Hippocampal formation (tissue), 2 donors: ENCODE measurements at regions not wholly inside any gene's neighbourhood (a gene's known extent, or its start where the extent isn't known, plus 50 kb on each side); places are given as distances from the start of the nearest gene placed in this dataset.

Experiments
- DNase-seq, 2 donors: peaks; one replicate each; lab custom pipeline; 2025; lab: John Stamatoyannopoulos, UW

- no peak for DNase-seq
These were observed 64.9 kb downstream of the CD2 start for GRCh38 chr1:116819081-116819480.

DNA sequence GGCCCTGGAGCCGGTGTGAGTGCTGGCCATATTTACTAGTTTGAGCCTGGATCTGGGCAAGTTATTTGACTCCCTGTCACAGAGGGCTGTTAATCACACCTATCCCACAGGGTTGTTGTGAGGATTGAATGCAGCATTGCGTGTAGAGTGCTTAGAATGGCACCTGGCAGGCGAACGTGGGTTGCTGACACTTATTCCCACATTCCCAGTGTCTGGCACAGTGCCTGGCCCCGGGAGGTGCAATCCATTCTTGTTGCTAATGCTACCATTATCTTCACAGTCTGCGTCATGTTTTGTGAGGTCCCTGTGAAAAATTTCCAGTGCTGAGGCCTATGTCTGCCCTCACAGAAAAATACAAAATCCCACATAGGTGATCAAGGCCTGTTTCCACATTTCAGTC is 66.1 kb downstream of the CD2 start:
- no peak for DNase-seq

DNA sequence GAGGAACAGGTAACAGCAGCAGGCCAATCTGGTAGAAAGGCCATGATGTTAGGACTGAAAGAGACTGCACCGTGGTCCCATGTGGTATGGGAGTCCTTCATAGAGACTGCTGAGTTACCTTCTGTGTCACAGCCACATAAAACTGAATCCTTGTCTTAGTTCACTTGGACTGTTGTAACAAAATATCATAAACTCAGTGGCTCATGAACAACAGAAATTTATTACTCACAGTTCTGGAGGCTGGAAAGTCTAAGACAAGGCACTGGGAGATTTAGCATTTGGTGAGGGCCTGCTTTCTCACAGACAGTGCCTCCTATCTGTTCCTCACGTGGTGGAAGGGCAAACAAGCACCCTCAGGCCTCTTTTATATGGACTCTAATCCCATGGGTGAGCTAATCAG is 67.5 kb downstream of the CD2 start:
- DNase-seq, result no peak

DNA sequence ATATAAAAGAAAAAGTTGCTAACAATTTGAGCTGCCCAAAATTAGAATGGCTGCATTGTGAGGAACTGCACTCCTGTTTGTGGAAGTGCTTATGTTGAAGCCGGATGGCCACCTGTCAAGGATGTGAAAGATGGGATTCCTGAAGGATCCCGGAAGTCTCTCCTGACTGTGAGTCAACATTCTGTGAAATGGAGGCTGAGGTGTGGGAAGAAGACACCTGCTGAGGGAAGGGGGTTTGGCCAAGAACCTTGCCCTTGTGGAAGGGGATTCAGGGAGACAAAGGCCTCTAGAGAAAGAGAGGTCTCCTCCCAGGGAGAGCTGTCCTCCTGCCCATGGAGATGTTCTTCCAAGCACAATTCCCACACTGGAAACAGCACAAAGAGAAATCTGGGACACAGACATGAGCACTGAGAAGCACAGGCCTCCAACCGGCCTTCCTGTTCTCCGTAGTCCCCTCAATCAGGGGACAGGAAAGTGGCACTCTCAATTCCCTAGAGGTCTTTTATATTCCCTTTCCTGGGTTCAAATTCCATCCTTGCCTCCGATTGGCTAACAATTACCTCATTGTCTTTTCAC is 70.5 kb downstream of the CD2 start:
- no peak for DNase-seq

DNA sequence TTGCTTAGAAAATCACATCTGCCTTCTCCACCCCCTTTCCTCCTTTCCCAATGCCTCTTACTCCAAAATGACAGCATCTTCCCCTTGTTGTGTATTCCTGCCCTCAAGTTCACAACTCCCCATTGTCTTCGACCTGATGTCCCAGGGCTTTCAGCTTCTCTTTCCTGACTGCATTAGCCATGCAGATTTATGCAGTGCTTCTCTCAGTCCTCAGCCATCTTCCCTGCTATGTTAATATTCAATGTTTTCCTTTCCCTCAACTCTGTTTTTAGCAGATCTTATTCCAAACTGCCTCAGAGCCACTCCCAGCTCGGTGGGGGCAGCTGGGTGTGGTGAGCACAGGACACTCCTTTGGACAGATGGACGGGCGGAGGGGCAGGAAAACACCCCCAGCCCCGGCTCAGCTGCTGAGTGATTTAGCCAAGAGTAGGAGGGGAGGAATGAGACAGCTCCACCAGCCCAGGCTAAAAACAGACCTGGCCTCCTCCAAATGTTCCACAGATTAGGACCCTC is 71.0 kb downstream of the CD2 start:
- DNase-seq, result no peak

DNA sequence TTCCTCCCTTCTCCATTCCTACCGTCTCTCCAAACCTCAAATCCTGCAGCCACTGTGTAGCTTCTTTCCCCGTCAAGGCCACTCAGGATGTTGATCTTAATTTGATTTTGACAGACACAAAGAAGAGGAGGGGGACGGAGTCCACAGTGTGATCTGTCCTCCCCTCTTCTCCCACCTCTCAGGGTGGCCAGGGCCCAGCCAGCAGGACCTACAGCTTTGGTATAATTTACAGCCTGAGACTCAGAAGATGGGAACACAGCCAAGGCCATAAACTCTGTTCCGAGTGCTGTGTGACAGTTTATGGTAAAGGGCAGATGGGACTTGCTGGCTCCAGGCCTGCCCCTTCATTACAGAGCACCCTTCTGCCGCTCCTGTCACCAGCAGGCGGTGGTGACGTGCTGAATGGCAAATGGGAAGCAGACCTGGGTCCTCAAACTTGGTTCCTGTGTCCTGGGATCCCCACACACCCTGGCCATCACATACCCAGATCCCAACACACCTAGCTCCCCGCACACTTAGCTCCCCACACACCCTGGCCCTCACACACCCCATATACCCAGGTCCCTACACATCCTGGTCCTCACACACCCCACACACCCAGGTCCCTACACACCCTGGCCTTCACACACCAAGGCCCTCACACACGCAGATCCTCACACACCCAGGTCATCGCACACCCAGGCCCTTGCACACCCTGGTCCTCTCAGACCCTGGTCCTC is 71.6 kb downstream of the CD2 start:
- no peak for DNase-seq

DNA sequence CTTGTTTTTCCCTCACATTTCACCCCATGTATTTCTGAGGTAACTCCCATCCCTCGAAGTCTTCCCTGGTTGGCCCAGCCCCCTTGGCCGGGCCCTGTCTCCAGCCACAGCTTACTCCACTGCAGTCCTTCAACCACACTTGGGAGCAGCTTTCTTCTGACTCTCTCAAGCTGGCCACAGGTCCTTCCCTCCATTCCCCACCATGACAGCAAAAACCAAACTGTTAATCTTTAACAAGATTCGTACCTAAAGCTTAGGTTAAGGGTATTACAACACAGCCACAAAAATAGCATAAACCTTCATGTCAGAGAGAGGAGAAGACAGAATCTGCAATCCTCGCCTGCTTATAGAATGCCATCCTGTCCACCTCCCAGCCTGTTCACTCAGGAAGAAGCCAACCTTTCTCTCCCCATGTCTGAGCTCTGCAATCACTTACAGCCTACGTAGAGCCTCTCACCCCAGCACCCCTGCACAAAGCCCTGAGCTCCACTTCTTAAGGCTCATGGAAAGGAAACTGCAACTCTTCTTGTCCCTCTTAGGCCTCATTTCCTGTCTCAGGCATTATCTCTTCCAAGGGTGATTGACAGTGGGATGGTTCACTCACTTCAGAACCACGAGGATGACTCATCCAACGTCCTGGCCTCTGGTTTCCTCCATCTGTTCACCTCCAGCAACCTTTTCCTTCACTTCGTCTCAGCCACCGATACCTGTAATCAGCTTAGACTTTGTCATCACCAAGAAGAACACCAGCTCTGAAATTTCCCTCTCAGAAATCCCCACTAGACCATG is 72.8 kb downstream of the CD2 start:
- DNase-seq, result no peak

DNA sequence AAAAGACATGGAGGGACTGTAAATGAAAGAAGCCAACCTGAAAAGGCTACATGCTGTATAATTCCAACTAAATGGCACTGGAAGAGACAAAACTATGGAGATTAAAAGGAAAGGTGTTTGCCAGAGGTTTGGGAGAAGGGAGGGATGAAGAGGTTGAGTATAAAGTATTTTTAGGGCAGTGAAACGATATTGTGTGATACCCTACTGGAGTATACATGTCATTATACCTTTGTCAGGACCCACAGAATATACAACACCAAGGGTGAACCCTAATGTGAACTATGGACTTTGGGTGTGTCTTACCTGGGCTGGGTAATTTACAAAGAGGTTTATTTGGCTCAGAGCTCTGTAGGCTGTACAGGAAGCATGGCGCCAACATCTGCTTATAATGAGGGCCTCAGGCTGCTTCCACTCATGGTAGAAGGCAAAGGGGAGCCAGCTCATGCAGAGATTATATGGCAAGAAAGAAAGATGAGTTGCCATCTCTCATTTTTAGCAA is 73.4 kb downstream of the CD2 start:
- no peak for DNase-seq

- no peak for DNase-seq
These were observed 77.3 kb upstream of the PTGFRN start for GRCh38 chr1:116832308-116832931.

GRCh38 chr1:116832932-116833578 is 76.7 kb upstream of the PTGFRN start:
- no peak for DNase-seq

GRCh38 chr1:116833718-116834117 is 76.0 kb upstream of the PTGFRN start:
- DNase-seq, result no peak

DNA sequence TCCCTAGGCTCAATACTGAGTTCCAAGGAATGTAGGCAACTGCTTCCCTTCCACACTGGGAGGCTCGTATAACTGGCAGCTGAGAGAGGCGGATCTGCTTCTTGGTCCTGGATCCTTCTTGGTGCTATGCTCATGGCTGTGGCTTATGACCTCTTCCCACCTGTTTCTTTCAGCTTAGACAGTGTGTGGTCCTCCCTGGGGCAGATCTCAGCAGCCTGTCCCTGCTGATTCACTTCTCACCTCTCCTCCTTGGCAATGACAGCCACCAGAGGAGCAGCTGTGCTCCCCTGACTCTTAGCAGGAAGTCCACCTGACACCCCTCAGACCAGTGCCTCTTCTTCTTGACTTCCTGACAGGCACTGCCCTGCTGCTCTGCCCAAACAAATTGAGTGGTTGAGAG is 75.1 kb upstream of the PTGFRN start:
- DNase-seq, result no peak

DNA sequence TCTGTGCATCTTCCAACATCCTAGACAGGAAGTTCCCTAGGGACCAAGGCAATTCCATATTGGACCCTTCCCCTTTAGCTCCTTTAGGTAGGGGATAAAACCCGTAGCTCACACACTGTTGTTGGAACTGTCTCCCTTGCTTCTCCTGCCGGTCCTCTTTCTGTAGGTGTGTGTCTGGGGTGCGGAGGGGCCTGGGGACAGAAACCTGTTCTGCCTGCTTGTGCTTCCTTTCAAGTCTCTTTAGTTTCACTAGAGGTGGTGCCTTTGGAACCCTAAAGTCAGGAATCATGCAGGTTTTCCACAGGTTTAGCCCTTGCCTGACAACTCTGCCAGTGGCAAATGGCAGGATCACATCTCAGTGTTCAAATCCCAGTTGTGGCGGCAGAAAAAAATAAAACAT is 74.6 kb upstream of the PTGFRN start:
- DNase-seq, result no peak

DNA sequence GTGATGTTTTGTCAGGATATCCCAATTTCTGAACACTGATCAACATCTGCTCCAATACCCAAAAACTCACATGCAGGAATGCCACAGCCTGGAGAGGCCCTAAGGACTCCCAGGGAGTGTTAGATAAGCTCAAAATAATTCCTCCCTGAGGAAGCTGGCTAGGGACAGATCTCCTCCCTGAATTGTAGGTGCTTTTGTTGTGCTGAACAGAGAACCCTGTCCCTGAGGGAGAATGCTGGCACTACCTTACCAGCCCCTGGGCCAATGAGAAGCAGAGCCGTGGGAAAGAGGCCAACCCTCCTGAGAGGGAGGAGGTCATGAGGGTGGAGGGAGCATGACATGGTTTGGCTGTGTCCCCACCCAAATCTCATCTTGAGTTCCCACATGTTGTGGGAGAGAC is 73.6 kb upstream of the PTGFRN start:
- DNase-seq, result no peak

DNA sequence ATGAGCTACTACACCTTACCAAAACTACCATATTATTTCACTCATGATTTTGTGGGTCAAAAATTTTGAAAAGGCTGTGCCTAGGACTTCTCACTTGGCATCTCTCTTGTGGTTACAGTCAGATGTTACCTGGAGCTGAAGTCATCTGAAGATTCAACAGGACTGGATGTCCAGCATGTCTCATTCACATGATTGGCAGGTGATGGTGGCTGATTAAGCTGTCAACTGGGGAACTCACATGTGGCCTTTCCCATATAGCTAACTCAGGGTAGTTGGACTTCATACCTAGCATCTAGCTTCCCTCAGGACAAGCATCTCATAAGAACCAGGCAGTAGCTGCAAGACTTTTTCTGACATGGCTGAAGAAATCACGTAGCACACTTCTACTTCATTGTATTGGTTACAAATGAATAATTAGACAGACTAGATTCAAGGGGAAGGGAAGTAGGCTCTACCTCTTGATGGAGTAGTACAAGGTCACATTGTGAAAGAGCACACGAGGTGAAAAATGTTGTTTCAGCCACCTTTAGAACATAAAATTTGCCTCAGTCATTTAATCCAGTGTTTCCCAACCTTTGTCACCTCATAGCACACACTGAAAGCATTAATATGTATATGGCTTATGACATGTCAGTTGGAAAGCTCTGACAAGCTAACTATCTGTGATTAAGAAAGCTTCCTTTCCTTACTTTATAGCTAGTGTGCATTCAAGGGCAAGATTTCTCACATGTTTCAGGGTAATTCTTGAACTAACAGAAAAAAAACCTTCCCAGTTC is 68.0 kb upstream of the PTGFRN start:
- no peak for DNase-seq

GRCh38 chr1:116842654-116843053 is 67.1 kb upstream of the PTGFRN start:
- DNase-seq, result no peak

DNA sequence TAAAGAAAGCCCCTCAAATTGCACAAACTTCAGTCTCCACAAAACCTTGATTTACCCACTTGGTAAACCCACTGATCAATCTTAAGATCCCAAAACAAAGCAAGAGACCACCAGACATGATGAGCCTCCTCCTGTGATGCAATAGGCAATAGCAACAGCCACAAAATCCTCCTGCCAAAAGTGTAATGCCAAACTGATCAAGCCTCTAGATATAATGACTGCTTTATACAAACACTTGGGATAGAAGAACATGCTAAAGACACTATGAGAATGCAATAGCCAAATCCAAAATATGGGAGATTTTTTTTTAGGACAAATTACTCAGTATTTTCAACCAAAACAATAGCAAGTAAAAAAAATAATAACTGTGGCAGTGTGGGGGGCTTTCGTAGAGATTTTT is 64.9 kb upstream of the PTGFRN start:
- no peak for DNase-seq

DNA sequence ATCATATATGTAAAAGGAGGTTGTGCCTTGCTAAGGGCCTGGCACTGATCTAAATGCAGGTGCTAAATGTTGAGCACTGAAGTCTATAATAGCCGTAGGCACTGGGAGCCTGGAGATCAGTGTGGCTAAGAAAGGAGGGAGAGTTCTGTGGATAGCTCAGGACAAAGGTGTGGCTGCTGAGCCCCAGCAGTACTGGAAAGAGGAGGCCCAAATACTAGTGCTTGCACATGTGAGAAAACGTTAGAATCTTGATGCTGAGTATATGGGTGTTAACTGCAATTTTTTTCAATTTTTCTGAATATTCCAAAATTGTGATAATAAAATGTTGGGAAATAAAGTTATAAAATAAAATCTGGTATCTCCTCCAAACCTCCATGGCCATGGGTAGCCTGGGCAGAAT is 62.5 kb upstream of the PTGFRN start:
- no peak for DNase-seq

GRCh38 chr1:116847688-116848531 is 61.8 kb upstream of the PTGFRN start:
- DNase-seq, result no peak

DNA sequence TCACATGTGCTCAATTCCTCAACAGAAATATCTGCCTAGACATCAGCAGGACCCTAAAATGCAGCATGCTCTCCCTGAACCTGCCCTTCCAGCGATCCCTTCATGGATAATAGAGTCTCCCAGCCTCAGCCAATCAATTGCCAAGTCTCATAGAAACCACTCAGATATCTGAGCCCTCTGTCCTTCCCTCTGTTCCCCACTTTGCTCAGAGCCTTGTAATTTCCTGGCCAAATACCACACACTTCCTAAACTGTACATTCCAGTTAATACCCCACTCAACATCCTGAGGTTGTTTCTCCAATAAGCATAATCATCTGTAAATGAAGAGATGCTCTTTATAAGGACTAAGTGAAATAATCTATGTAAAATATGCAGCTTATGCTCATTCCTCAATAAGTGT is 59.3 kb upstream of the PTGFRN start:
- DNase-seq, result no peak
